Gastrocnemius medialis (tissue), 4 donors: ENCODE measurements at regions not wholly inside any gene's neighbourhood (a gene's known extent, or its start where the extent isn't known, plus 50 kb on each side); places are given as distances from the start of the nearest gene placed in this dataset.

Experiments used
- POLR2A ChIP-seq, 2 donors: fragments of 450-650 bp; IDR thresholded peaks; one replicate each; pipeline ENCODE4 v1.6.1; 2017; ENCODE audit warnings: antibody characterized with exemption in 2 of 2, mild to moderate bottlenecking in 2 of 2, moderate library complexity in 2 of 2
- TF ChIP-seq, protein P1 (sequence below), 5 experiments: fragments of 450-650 bp in 3 of 5; fragments of 200-600 bp in 2 of 5; sonication (generic) in 2 of 5; IDR thresholded peaks in 4 of 5; conservative IDR thresholded peaks in 1 of 5; 1 replicate in 4 of 5; 2 replicates in 1 of 5; pipeline ENCODE4 v1.5.1; 2016 to 2019; ENCODE audit warnings: antibody characterized with exemption in 5 of 5, mild to moderate bottlenecking in 3 of 5, moderate library complexity in 3 of 5

GRCh38 chr5:74321326-74321725 lies 319.2 kb downstream of the ENC1 start:
- TF ChIP-seq, protein P1, sequence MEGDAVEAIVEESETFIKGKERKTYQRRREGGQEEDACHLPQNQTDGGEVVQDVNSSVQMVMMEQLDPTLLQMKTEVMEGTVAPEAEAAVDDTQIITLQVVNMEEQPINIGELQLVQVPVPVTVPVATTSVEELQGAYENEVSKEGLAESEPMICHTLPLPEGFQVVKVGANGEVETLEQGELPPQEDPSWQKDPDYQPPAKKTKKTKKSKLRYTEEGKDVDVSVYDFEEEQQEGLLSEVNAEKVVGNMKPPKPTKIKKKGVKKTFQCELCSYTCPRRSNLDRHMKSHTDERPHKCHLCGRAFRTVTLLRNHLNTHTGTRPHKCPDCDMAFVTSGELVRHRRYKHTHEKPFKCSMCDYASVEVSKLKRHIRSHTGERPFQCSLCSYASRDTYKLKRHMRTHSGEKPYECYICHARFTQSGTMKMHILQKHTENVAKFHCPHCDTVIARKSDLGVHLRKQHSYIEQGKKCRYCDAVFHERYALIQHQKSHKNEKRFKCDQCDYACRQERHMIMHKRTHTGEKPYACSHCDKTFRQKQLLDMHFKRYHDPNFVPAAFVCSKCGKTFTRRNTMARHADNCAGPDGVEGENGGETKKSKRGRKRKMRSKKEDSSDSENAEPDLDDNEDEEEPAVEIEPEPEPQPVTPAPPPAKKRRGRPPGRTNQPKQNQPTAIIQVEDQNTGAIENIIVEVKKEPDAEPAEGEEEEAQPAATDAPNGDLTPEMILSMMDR (IDR thresholded peaks at IDR 0.05 in 4 of 5, conservative IDR thresholded peaks at IDR 0.05 in 1 of 5): no peak
- no peak for TF ChIP-seq POLR2A (IDR thresholded peaks at IDR 0.05)
